Breast epithelium (tissue), 4 donors: ENCODE measurements at regions not wholly inside any gene's neighbourhood (a gene's known extent, or its start where the extent isn't known, plus 50 kb on each side); places are given as distances from the start of the nearest gene placed in this dataset.
"Not testable (repeated sequence)": the region's sequence is repeated elsewhere in the genome, so short reads cannot be mapped to it uniquely, and the experiment has no call there.

Source experiments
- DNase-seq, 2 donors: peaks; one replicate each; pipeline ENCODE4 v3.0.0-alpha.2; 2019; ENCODE audit warnings: low spot score in 2 of 2
- H3K27ac ChIP-seq, 2 donors: fragments of 200-600 bp; sonication (generic) in 1 of 2; one replicate each; pipeline ENCODE4 v1.5.1; 2016 to 2019; ENCODE audit warnings: mild to moderate bottlenecking in 1 of 2
- H3K27me3 ChIP-seq, 2 donors: fragments of 200-600 bp; sonication (generic) in 1 of 2; one replicate each; pipeline versions ENCODE4 v1.5.1 to v1.6.0; 2017 to 2019; ENCODE audit warnings: control low read depth in 1 of 2, mild to moderate bottlenecking in 1 of 2
- H3K36me3 ChIP-seq: fragments of 200-600 bp; one replicate; pipeline ENCODE4 v1.5.1; 2019
- H3K4me1 ChIP-seq, 2 donors: fragments of 200-600 bp; sonication (generic); one replicate each; pipeline ENCODE4 v1.5.1; 2016 to 2019; ENCODE audit warnings: control low read depth in 1 of 2
- H3K4me3 ChIP-seq, 3 donors: fragments of 200-600 bp; sonication (generic); 1 replicate in 2 of 3; 2 replicates in 1 of 3; pipeline ENCODE4 v1.5.1; 2016 to 2019; ENCODE audit warnings: mild to moderate bottlenecking in 3 of 3, moderate library complexity in 2 of 3
- H3K9me3 ChIP-seq, 2 donors: fragments of 200-600 bp; sonication (generic) in 1 of 2; one replicate each; pipeline ENCODE4 v1.5.1; 2016 to 2019; ENCODE audit warnings: control low read depth in 1 of 2
- CTCF ChIP-seq, 3 donors: fragments of 450-650 bp; IDR thresholded peaks; one replicate each; pipeline ENCODE4 v1.5.1; 2016 to 2017; ENCODE audit warnings: antibody characterized with exemption in 3 of 3, mild to moderate bottlenecking in 3 of 3, moderate library complexity in 3 of 3
- POLR2A ChIP-seq: fragments of 450-650 bp; IDR thresholded peaks from one replicate; pipeline ENCODE4 v1.6.1; 2016; ENCODE audit warnings: antibody characterized with exemption, mild to moderate bottlenecking, moderate library complexity
- POLR2AphosphoS5 ChIP-seq, 3 donors: sonication (generic); formaldehyde crosslinking; IDR thresholded peaks; one replicate each; pipeline ENCODE4 v1.6.1; 2017; ENCODE audit warnings: antibody characterized with exemption in 3 of 3
- intact Hi-C: fragments of 100-400 bp; cut with DNase I; formaldehyde crosslinking; loops from one replicate; pipeline ENCODE4 v1.15.1; 2023; ENCODE audit warnings: low total_unique reads

- no peak for TF ChIP-seq POLR2A
- TF ChIP-seq POLR2AphosphoS5 (IDR thresholded peaks at IDR 0.05) = no peak
- no peak for TF ChIP-seq CTCF (IDR thresholded peaks at IDR 0.05)
- Histone ChIP-seq H3K27me3 (no peaks in the 10 kb centered on the region), H3K4me3 (no peak overlapping the region), H3K27ac (no peak overlapping the region), H3K9me3 (peaks cover 8 to 12% of the 10 kb centered on the region in 2 donors), H3K36me3 (no peaks in the 10 kb centered on the region), H3K4me1 (no peaks in the 10 kb centered on the region)
- intact Hi-C loops = no loop called here
- DNase-seq = no peak
Measured at GRCh38 chr2:16350211-16350610, 315.4 kb downstream of the CYRIA start.

GRCh38 chr2:16349811-16350210 lies 315.8 kb downstream of the CYRIA start:
- H3K36me3 ChIP-seq = no peaks in the 10 kb centered on the region
- peaks cover 8 to 12% of the 10 kb centered on the region in 2 donors for H3K9me3 ChIP-seq
- intact Hi-C loops = no loop called here
- no peak for DNase-seq
- no peaks in the 10 kb centered on the region for H3K27me3 ChIP-seq
- TF ChIP-seq POLR2A = no peak
- TF ChIP-seq CTCF (IDR thresholded peaks at IDR 0.05) = no peak
- no peak for TF ChIP-seq POLR2AphosphoS5 (IDR thresholded peaks at IDR 0.05)
- H3K4me1 ChIP-seq = no peaks in the 10 kb centered on the region
- H3K4me3 ChIP-seq = no peak overlapping the region
- no peak overlapping the region for H3K27ac ChIP-seq

- Histone ChIP-seq H3K27ac (no peak overlapping the region), H3K4me3 (no peak overlapping the region), H3K9me3 (peaks cover 8 to 12% of the 10 kb centered on the region in 2 donors), H3K27me3 (no peaks in the 10 kb centered on the region), H3K36me3 (no peaks in the 10 kb centered on the region), H3K4me1 (no peaks in the 10 kb centered on the region)
- no peak for DNase-seq
- intact Hi-C loops = no loop called here
- TF ChIP-seq POLR2AphosphoS5 (IDR thresholded peaks at IDR 0.05) = no peak
- TF ChIP-seq CTCF (IDR thresholded peaks at IDR 0.05) = no peak
- TF ChIP-seq POLR2A = no peak
Measured at GRCh38 chr2:16348821-16349515, 316.7 kb downstream of the CYRIA start.

- Histone ChIP-seq H3K36me3 (no peaks in the 10 kb centered on the region), H3K27me3 (no peaks in the 10 kb centered on the region), H3K9me3 (peaks cover 7 to 8% of the 10 kb centered on the region in 2 donors), H3K27ac (no peak overlapping the region), H3K4me3 (no peak overlapping the region), H3K4me1 (no peaks in the 10 kb centered on the region)
- intact Hi-C loops = no loop called here
- DNase-seq = no peak
- TF ChIP-seq CTCF (IDR thresholded peaks at IDR 0.05) (no peak), POLR2A (no peak), POLR2AphosphoS5 (IDR thresholded peaks at IDR 0.05) (no peak)
Measured at GRCh38 chr2:16346671-16347070, 319.0 kb downstream of the CYRIA start.

GRCh38 chr2:16345231-16345630 lies 320.4 kb downstream of the CYRIA start:
- H3K9me3 ChIP-seq, H3K27ac ChIP-seq, intact Hi-C loops, DNase-seq, H3K4me3 ChIP-seq, H3K27me3 ChIP-seq, H3K4me1 ChIP-seq, H3K36me3 ChIP-seq: not testable (repeated sequence)
